Testis (tissue), 2 donors: ENCODE measurements at regions not wholly inside any gene's neighbourhood (a gene's known extent, or its start where the extent isn't known, plus 50 kb on each side); places are given as distances from the start of the nearest gene placed in this dataset.

Source experiments
- POLR2A ChIP-seq: fragments of 450-650 bp; IDR thresholded peaks from one replicate; pipeline ENCODE4 v1.6.1; 2017; ENCODE audit warnings: antibody characterized with exemption, mild to moderate bottlenecking, moderate library complexity
- TF ChIP-seq, protein P1 (sequence below), 3 experiments: fragments of 450-650 bp in 2 of 3; fragments of 200-600 bp in 1 of 3; sonication (generic) in 1 of 3; IDR thresholded peaks; one replicate each; pipeline ENCODE4 v1.5.1; 2016 to 2019; ENCODE audit warnings: antibody characterized with exemption in 3 of 3, mild to moderate bottlenecking in 2 of 3, moderate library complexity in 1 of 3

DNA sequence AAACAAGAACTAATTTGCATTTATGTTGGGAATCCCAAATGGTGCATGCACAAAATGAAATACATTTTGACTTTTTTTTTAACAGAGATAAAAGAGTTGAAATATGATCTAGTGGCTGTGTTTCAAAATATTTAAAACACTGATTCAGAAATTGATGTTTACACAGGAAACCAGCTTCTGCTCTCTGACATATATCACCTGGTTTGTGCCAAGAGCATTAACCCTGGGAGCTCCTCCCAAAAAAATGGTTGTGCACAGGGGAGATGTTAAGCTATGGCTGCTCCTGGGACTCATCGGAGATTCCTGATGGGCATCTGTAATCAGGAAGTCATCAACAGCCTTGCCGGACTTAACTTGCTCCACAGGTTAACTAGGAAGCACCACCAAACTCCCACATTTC lies 65.2 kb upstream of the MAL start:
- TF ChIP-seq, protein P1, sequence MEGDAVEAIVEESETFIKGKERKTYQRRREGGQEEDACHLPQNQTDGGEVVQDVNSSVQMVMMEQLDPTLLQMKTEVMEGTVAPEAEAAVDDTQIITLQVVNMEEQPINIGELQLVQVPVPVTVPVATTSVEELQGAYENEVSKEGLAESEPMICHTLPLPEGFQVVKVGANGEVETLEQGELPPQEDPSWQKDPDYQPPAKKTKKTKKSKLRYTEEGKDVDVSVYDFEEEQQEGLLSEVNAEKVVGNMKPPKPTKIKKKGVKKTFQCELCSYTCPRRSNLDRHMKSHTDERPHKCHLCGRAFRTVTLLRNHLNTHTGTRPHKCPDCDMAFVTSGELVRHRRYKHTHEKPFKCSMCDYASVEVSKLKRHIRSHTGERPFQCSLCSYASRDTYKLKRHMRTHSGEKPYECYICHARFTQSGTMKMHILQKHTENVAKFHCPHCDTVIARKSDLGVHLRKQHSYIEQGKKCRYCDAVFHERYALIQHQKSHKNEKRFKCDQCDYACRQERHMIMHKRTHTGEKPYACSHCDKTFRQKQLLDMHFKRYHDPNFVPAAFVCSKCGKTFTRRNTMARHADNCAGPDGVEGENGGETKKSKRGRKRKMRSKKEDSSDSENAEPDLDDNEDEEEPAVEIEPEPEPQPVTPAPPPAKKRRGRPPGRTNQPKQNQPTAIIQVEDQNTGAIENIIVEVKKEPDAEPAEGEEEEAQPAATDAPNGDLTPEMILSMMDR (IDR thresholded peaks at IDR 0.05) = no peak
- TF ChIP-seq POLR2A = no peak
